ENCODE measurements at regions not wholly inside any gene's neighbourhood (a gene's known extent, or its start where the extent isn't known, plus 50 kb on each side); places are given as distances from the start of the nearest gene placed in this dataset.

- Histone ChIP-seq H3K9me2 (ENCODE audit: insufficient read depth, low read length) (no peaks in the 10 kb centered on the region), H4K20me1 (ENCODE audit: insufficient read depth) (no peaks in the 10 kb centered on the region), H2AFZ (ENCODE audit: low read depth, low read length) (no peak overlapping the region), H3K27ac (ENCODE audit: low read length) (no peak overlapping the region), H3K9me3 (ENCODE audit: low read length) (no peaks in the 10 kb centered on the region), H3K27me3 (ENCODE audit: insufficient read depth, low read depth, low read length) (no peaks in the 10 kb centered on the region), H3K4me3 (ENCODE audit: low read length) (no peak overlapping the region), H3K36me3 (ENCODE audit: insufficient read depth, low read length) (no peaks in the 10 kb centered on the region), H3F3A (ENCODE audit: insufficient read depth, low read length, poor library complexity, severe bottlenecking) (no peaks in the 10 kb centered on the region), H3K9ac (ENCODE audit: low read length) (no peak overlapping the region), H3K4me2 (ENCODE audit: low read length) (no peak overlapping the region), H3K79me2 (replicated peaks; ENCODE audit: insufficient read depth, low read length) (no peaks in the 10 kb centered on the region)
- TF ChIP-seq MXI1 (conservative IDR thresholded peaks at IDR 0.05; ENCODE audit: poor library complexity, severe bottlenecking) = no peak
- no peak for TF ChIP-seq REST (IDR thresholded peaks at IDR 0.05; ENCODE audit: borderline replicate concordance)
- TF ChIP-seq POLR2AphosphoS5 (IDR thresholded peaks at IDR 0.05) = no peak
- no peak for TF ChIP-seq RAD21 (conservative IDR thresholded peaks at IDR 0.05)
- no peak for TF ChIP-seq CTCF (IDR thresholded peaks at IDR 0.05; ENCODE audit: poor library complexity, severe bottlenecking)
- no peak for TF ChIP-seq SMC3 (conservative IDR thresholded peaks at IDR 0.05; ENCODE audit: poor library complexity)
- TF ChIP-seq EZH2 (IDR thresholded peaks at IDR 0.05; ENCODE audit: borderline replicate concordance, insufficient read depth, low read length, poor library complexity, severe bottlenecking) = no peak
- TF ChIP-seq TAF1 (IDR thresholded peaks at IDR 0.05; ENCODE audit: low read depth) = no peak
- no peak for TF ChIP-seq EP300 (conservative IDR thresholded peaks at IDR 0.05; ENCODE audit: poor library complexity, severe bottlenecking)
Measured at GRCh38 chrX:5726224-5726623, 502.4 kb downstream of the NLGN4X start.

GRCh38 chrX:5724123-5724522 lies 504.5 kb downstream of the NLGN4X start:
- no peaks in the 10 kb centered on the region for H3K79me2 ChIP-seq (replicated peaks; ENCODE audit: insufficient read depth, low read length)
- no peak for TF ChIP-seq EZH2 (IDR thresholded peaks at IDR 0.05; ENCODE audit: borderline replicate concordance, insufficient read depth, low read length, poor library complexity, severe bottlenecking)
- TF ChIP-seq MXI1 (conservative IDR thresholded peaks at IDR 0.05; ENCODE audit: poor library complexity, severe bottlenecking) = no peak
- TF ChIP-seq RAD21 (conservative IDR thresholded peaks at IDR 0.05) = no peak
- no peak for TF ChIP-seq SMC3 (conservative IDR thresholded peaks at IDR 0.05; ENCODE audit: poor library complexity)
- H3K9me2 ChIP-seq (ENCODE audit: insufficient read depth, low read length) = no peaks in the 10 kb centered on the region
- H3K4me3 ChIP-seq (ENCODE audit: low read length) = no peak overlapping the region
- no peaks in the 10 kb centered on the region for H3K9me3 ChIP-seq (ENCODE audit: low read length)
- no peaks in the 10 kb centered on the region for H3K36me3 ChIP-seq (ENCODE audit: insufficient read depth, low read length)
- H3K9ac ChIP-seq (ENCODE audit: low read length) = no peak overlapping the region
- no peak overlapping the region for H2AFZ ChIP-seq (ENCODE audit: low read depth, low read length)
- H3K27ac ChIP-seq (ENCODE audit: low read length) = no peak overlapping the region
- no peaks in the 10 kb centered on the region for H4K20me1 ChIP-seq (ENCODE audit: insufficient read depth)
- no peaks in the 10 kb centered on the region for H3K27me3 ChIP-seq (ENCODE audit: insufficient read depth, low read depth, low read length)
- no peak overlapping the region for H3K4me2 ChIP-seq (ENCODE audit: low read length)
- no peaks in the 10 kb centered on the region for H3F3A ChIP-seq (ENCODE audit: insufficient read depth, low read length, poor library complexity, severe bottlenecking)

Measured in neural cell (in vitro differentiated cells).